ENCODE measurements at regions not wholly inside any gene's neighbourhood (a gene's known extent, or its start where the extent isn't known, plus 50 kb on each side); places are given as distances from the start of the nearest gene placed in this dataset.
"Not testable (repeated sequence)": the region's sequence is repeated elsewhere in the genome, so short reads cannot be mapped to it uniquely, and the experiment has no call there.

- no peak for DNase-seq (ENCODE audit: low spot score)
These were observed 257.2 kb upstream of the RGPD4 start for GRCh38 chr2:107569496-107569895.

DNA sequence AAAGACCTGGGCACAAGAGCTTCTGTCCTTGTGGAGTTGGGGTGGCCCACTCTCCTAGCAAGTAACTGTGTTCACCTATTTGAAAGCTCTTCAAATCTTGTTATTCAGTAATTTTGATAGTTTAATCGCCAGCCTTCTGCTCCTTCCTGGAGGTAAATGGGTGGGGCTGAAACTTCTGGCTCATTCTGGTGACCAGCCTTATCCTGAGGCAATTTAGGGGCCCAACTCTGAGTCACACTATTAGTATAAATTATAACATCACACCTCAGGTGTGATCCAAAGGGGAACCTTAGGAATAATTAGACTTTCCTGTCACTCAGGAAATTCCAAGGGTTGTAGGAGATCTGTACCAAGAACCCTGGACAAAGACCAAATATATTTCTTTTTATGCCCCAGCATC is 255.8 kb upstream of the RGPD4 start:
- no peak for DNase-seq (ENCODE audit: low spot score)

DNA sequence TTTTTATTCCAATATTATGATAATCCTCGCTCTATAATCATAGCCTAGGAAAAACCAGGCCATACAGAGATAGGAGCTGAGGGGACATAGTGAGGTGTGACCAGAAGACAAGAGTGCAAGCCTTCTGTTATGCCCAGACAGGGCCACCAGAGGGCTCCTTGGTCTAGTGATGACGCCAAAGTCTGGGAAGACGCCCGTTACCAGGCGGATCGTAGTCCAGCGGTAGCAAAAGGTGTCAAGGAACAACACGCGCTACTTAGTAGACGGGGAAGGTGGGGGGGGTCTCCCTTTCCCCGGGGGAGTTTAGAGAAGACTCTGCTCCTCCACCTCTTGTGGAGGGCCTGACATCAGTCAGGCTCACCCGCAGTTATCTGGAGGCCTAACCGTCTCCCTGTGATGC is 253.8 kb upstream of the RGPD4 start:
- DNase-seq (ENCODE audit: low spot score), result not testable (repeated sequence)

- DNase-seq (ENCODE audit: low spot score), result no peak
These were observed 249.7 kb upstream of the RGPD4 start for GRCh38 chr2:107576991-107577390.

GRCh38 chr2:107582487-107582886 is 244.2 kb upstream of the RGPD4 start:
- DNase-seq (ENCODE audit: low spot score), result no peak

DNA sequence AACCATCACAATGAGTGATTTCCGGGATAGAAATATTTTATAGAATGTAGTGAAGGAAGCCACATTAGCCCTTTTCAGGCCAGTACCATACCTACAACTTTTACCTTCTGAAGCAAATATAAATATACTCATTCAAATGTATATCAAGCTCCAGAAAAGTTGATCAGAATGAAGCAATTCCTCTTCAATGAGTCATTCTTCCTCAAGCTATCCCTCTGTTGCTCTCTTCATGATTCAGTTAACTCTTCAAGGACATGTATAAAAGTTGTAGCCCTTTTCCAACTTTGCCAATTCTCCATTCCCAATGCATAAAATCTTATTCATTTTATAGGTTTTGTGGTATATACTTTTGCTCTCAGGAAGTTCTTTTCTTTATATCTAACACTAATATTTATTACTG is 242.1 kb upstream of the RGPD4 start:
- DNase-seq (ENCODE audit: low spot score), result no peak

DNA sequence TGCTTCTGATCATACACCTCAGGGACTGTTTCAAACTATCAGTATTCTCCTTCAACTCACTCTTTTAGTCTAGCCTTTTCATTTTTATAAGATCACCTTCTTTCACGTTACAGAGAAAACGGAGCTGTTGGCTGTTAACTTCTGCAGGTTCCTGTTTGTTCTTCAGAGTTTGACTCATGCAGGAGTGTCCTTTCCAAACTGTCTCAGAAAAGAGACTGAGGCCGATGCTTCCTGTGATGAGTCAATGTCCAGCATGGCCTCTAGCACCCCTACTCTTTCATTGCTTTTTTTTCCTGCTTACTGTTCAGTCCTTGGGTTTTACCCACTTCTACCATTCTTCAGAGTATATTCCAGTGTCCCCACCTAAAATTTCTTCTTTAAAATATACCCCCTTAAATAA is 240.8 kb upstream of the RGPD4 start:
- no peak for DNase-seq (ENCODE audit: low spot score)

DNA sequence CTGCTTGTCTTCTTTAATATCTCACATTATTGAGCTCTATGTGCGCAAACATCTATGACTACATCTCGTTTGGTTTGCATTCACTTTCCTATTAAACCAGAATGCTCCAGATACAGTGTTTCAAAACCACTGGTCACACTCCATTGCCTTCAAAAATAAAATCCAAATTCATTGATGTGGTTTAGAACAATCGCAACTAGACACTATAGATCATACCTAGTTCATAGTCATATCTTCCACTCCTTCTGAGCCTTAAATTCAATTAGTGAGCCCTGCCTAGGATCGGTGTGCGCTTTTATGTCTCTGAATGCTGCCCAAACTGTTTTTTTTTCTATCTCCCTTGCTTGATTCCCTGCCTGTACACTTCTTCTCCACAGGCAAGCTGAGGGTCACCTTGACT is 238.5 kb upstream of the RGPD4 start:
- no peak for DNase-seq (ENCODE audit: low spot score)

DNA sequence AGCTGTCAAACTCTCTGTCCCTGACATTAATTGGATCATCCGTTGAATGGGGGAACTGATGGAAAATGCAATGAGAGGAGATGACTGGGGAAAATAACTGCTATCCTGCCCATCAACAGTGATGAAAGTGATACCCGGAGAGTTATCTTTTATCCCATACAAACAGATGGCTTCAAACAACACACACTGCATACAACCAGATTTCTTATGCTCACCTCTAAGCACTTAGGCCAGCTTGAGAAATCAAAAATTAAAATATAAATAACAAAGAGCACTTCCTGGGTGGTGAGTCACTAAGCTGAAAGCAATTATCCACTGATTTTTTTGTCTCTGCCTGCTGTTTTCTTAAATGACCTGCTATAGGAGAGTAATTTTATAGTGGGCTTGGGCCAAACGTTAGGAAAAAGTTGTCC is 237.6 kb upstream of the RGPD4 start:
- no peak for DNase-seq (ENCODE audit: low spot score)

DNA sequence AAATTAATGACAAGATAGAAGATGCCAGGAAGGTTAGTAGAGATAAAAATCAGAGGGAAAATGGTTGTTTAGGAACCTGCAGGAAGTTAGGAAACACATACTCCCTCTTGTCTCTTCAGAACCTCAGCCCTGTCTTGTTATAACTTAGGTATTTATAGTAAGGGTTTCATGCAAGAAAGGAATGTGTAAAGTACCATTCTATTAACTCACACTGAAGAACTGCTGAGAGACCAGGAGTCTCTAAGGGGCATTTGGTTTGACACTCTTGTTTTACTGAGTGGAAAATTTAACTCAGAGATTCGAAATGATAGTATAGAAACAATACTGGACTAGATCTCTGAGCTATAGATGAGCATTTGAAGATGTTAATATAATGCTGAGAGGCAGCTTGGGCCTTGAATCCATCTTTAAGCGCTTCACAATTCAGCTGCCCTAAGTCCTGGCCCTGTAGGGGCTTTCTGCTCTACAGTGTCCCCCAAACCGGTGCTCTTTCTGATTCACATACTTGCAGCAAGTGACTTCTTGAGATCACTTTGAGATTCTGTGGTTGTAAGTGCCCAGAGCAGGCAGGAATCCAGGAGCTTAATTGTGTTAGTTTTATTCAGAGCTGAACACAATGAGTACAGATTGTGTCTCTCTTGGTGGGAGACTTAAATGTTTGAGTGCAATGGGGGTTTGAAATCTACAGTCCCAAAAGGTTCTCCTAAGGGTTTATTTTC is 235.0 kb upstream of the RGPD4 start:
- DNase-seq (ENCODE audit: low spot score), result no peak

DNA sequence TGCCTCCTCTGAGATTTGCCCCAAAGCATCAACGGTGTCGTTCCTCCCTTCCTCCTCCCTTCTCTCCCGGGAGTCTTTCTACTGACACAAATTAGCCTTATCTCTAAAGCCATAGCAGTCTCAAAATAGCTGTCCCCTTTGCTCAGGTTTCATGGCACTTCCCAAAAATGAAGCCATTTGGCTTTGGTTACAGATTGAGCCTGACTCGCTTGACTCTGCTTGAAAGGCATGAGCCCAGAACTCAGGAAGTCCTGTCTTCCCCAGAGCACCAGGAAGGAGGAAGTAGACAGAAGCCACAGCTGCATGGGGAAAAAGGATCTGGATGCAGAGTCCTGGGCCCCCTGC is 234.4 kb upstream of the RGPD4 start:
- DNase-seq (ENCODE audit: low spot score), result no peak

GRCh38 chr2:107595285-107595684 is 231.4 kb upstream of the RGPD4 start:
- no peak for DNase-seq (ENCODE audit: low spot score)

DNA sequence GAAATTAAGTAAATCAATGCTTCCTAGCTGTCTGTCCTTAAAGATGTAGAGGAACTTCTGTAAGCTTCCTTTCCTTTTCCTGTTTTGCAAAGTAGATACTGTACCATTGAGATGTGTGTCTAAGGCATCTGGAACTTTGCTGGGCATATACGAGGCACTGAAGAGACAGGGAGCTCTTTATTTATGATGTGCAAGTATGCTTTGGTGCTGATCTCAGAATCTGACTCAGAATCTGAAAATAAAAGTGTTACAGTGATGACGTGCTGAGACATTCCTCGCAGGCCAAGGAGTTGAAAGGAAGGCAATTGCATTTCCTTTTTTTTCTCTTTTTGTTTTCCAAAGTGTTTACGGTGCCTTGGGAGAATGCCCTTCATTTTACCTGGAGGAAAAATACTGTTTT is 230.9 kb upstream of the RGPD4 start:
- no peak for DNase-seq (ENCODE audit: low spot score)

GRCh38 chr2:107597507-107597906 is 229.2 kb upstream of the RGPD4 start:
- DNase-seq (ENCODE audit: low spot score), result no peak

- no peak for DNase-seq (ENCODE audit: low spot score)
These were observed 223.9 kb upstream of the RGPD4 start for GRCh38 chr2:107602801-107603200.

GRCh38 chr2:107607054-107607453 is 219.6 kb upstream of the RGPD4 start:
- DNase-seq (ENCODE audit: low spot score), result no peak

- no peak for DNase-seq (ENCODE audit: low spot score)
These were observed 219.2 kb upstream of the RGPD4 start for GRCh38 chr2:107607473-107607872.

DNA sequence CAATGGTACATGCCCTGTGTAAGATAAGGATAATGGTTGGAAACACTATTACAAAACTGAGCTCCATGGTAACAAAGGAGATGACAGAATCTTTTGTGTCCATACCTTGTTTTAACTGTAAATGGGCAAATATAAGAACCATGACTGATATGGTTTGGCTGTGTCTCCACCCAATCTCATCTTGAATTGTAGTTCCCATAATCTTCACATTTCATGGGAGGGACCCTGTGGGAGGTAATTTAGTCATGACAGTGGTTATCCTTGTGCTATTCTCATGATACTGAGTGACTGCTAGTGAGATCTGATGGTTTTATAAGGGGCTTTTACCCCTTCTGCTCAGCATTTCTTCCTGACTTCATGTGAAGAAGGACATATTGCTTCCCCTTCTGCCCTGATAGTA is 211.7 kb upstream of the RGPD4 start:
- no peak for DNase-seq (ENCODE audit: low spot score)

DNA sequence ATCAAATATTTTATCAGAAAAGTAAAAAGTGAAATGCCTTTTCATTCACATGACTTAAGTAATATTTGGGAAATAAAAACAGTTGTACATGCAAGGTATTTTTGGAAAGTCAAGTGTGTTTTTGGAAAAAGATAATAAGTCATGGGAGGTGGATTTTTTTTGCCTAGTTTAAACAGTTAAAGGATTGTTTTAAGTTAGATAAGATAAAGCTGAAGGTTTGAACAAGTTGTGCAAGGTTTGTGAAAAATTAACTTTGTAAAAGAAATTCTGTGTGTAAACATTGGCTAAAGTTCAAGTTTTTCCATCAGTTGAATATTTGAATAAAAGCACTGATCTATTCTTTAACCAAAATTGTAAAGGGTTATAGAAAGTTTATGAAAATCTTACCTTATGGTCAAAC is 207.9 kb upstream of the RGPD4 start:
- no peak for DNase-seq (ENCODE audit: low spot score)

GRCh38 chr2:107621186-107622165 is 205.2 kb upstream of the RGPD4 start:
- no peak for DNase-seq (ENCODE audit: low spot score)

DNA sequence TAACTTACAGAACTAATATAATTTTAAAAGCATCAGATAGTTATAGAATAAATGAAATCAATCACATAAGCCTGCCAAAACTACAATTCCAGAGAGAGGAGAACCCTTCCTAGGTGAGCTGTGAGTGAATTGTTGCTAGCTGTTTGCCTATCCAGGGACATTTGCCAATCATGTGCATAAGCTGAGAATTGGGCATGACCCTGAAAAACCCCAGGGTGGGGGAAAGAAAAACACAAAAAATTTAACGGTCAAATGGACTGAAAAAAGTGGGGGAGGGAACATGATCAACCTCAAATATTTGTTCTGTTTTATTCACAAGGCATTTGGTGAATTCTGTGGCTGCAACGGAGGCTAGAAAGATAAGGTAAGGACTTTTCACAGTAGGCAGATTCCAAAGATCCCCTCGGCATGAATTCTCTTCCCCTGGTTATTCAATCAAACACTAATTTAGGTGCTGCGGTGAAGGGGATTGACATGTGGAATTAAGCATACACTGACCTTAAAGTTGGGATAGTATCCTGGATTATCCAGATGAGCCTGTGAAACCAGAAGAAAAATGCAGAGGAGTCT is 203.9 kb upstream of the RGPD4 start:
- DNase-seq (ENCODE audit: low spot score), result no peak

GRCh38 chr2:107625982-107626381 is 200.7 kb upstream of the RGPD4 start:
- no peak for DNase-seq (ENCODE audit: low spot score)

- no peak for DNase-seq (ENCODE audit: low spot score)
These were observed 199.5 kb upstream of the RGPD4 start for GRCh38 chr2:107627164-107627563.
